Upper lobe of left lung (tissue), 6 donors: ENCODE measurements at regions not wholly inside any gene's neighbourhood (a gene's known extent, or its start where the extent isn't known, plus 50 kb on each side); places are given as distances from the start of the nearest gene placed in this dataset.

Experiments used
- ATAC-seq, 2 donors: fragments of 200-7000 bp; cut with Tn5 transposase; one replicate each; pipeline ENCODE4 v1.9.1; 2022; ENCODE audit warnings: mild to moderate bottlenecking in 2 of 2, moderate library complexity in 2 of 2; ENCODE audit not compliant: low FRiP score in 2 of 2
- DNase-seq, 2 donors: peaks; one replicate each; pipeline ENCODE4 v3.0.0-alpha.2; 2019 to 2020
- H3K27ac ChIP-seq, 4 donors: fragments of 200-600 bp; sonication (generic); one replicate each; pipeline ENCODE4 v1.5.1; 2016 to 2019
- H3K27me3 ChIP-seq, 4 donors: fragments of 200-600 bp; sonication (generic); one replicate each; pipeline ENCODE4 v1.5.1; 2017 to 2019
- H3K36me3 ChIP-seq, 4 donors: fragments of 200-600 bp; sonication (generic); one replicate each; pipeline ENCODE4 v1.5.1; 2016 to 2019
- H3K4me1 ChIP-seq, 4 donors: fragments of 200-600 bp; sonication (generic); one replicate each; pipeline ENCODE4 v1.5.1; 2018 to 2019
- H3K4me3 ChIP-seq, 4 donors: fragments of 200-600 bp; sonication (generic); one replicate each; pipeline ENCODE4 v1.5.1; 2017 to 2019; ENCODE audit warnings: mild to moderate bottlenecking in 2 of 4, moderate library complexity in 1 of 4
- H3K9me3 ChIP-seq, 4 donors: fragments of 200-600 bp; sonication (generic); one replicate each; pipeline ENCODE4 v1.5.1; 2018 to 2019
- EP300 ChIP-seq, 4 donors: sonication (generic); formaldehyde crosslinking; IDR thresholded peaks; one replicate each; pipeline ENCODE4 v1.5.1; 2017; ENCODE audit warnings: antibody characterized with exemption in 4 of 4, control low read depth in 2 of 4
- POLR2A ChIP-seq, 4 donors: fragments of 450-650 bp; IDR thresholded peaks; one replicate each; pipeline ENCODE4 v1.5.1; 2016 to 2017; ENCODE audit warnings: antibody characterized with exemption in 4 of 4, mild to moderate bottlenecking in 2 of 4
- POLR2AphosphoS5 ChIP-seq, 2 donors: sonication (generic); formaldehyde crosslinking; IDR thresholded peaks; one replicate each; pipeline ENCODE4 v1.5.1; 2017; ENCODE audit warnings: antibody characterized with exemption in 2 of 2
- WGBS, 2 donors: methylation state at CpG; one replicate each; pipeline ENCODE4 v1.1.5; 2017 to 2018; 5-methylcytosine and 5-hydroxymethylcytosine counted together
- TF ChIP-seq, protein P1 (sequence below), 6 experiments: fragments of 450-650 bp in 4 of 6; fragments of 200-600 bp in 2 of 6; sonication (generic) in 2 of 6; IDR thresholded peaks; one replicate each; pipeline ENCODE4 v1.5.1; 2016 to 2019; ENCODE audit warnings: antibody characterized with exemption in 6 of 6
- donor health status: DM: no; HTN: no; CAD: no; lungs with moderate emphysema.
- donor health status: DM: no; HTN: yes; CAD: no; lungs with severe emphysema.

DNA sequence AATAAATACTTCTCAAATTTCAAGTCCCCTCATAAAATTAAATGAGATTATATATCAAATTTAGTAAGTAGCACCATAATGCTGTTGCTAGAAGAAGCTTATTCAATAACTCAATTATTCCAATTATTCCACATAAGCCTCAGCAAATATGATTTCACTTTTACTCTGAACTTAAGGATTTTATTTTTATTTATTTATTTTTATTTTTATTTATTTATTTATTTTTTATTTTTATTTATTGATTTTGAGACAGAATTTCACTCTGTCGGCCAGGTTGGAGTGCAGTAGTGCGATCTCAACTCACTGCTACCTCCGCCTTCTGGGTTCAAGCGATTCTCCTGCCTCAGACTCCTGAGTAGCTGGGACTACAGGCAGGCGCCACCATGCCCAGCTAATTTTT lies 1308.3 kb upstream of the CDH9 start:
- DNase-seq (no peak), ATAC-seq (no peak)
- 91 to 96% methylated on average over 5 of the region's 5 CpGs for WGBS, 2 donors
- no peak overlapping the region for H3K4me3 ChIP-seq
- TF ChIP-seq, protein P1, sequence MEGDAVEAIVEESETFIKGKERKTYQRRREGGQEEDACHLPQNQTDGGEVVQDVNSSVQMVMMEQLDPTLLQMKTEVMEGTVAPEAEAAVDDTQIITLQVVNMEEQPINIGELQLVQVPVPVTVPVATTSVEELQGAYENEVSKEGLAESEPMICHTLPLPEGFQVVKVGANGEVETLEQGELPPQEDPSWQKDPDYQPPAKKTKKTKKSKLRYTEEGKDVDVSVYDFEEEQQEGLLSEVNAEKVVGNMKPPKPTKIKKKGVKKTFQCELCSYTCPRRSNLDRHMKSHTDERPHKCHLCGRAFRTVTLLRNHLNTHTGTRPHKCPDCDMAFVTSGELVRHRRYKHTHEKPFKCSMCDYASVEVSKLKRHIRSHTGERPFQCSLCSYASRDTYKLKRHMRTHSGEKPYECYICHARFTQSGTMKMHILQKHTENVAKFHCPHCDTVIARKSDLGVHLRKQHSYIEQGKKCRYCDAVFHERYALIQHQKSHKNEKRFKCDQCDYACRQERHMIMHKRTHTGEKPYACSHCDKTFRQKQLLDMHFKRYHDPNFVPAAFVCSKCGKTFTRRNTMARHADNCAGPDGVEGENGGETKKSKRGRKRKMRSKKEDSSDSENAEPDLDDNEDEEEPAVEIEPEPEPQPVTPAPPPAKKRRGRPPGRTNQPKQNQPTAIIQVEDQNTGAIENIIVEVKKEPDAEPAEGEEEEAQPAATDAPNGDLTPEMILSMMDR (IDR thresholded peaks at IDR 0.05): no peak
- TF ChIP-seq EP300 (IDR thresholded peaks at IDR 0.05) (no peak), POLR2AphosphoS5 (IDR thresholded peaks at IDR 0.05) (no peak), POLR2A (IDR thresholded peaks at IDR 0.05) (no peak)
- H3K27me3 ChIP-seq: no peaks in the 10 kb centered on the region
- no peaks in the 10 kb centered on the region for H3K4me1 ChIP-seq
- H3K27ac ChIP-seq: no peak overlapping the region
- H3K9me3 ChIP-seq: peaks cover 0 to 4% (median 4%) of the 10 kb centered on the region in 4 donors
- no peaks in the 10 kb centered on the region for H3K36me3 ChIP-seq

DNA sequence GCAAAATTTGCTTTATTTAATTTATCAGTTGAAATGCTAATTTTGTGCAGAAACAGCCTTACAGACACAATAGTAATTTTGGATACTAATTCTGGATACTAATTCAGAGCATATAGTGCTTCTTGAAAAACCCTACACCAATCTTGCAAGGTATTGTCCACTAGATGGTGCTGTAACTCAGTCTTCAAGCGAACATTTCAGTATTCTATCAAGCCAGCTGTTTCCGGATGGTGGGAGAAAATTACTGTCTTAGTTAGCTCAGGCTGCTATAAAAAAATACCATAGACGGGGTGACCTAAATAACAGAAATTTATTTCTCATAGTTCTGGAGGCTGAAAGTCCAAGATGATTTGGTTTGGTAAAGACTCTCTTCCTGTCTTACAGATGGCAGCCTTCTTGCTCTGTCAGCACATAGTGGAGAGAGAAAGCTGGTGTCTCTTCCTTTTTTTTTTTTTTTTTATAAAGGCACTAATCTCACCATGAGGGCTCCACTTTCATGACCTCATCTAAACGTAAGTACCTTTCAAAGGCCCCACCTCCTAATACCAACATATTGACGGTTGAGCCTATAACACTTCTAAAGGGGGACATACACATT lies 1306.5 kb upstream of the CDH9 start:
- no peaks in the 10 kb centered on the region for H3K9me3 ChIP-seq
- H3K36me3 ChIP-seq: no peaks in the 10 kb centered on the region
- no peak overlapping the region for H3K4me3 ChIP-seq
- 55 to 56% methylated on average over 5 of the region's 5 CpGs for WGBS, 2 donors
- TF ChIP-seq, protein P1 (IDR thresholded peaks at IDR 0.05): peak in 3 of 6 experiments; percentile 24 to 48 (median 34)
- no peak for TF ChIP-seq EP300 (IDR thresholded peaks at IDR 0.05)
- no peak for TF ChIP-seq POLR2AphosphoS5 (IDR thresholded peaks at IDR 0.05)
- no peak for TF ChIP-seq POLR2A (IDR thresholded peaks at IDR 0.05)
- peak in 1 of 2 donors; percentile 64 for ATAC-seq
- no peak for DNase-seq
- H3K27ac ChIP-seq: no peak overlapping the region
- no peaks in the 10 kb centered on the region for H3K4me1 ChIP-seq
- no peaks in the 10 kb centered on the region for H3K27me3 ChIP-seq

DNA sequence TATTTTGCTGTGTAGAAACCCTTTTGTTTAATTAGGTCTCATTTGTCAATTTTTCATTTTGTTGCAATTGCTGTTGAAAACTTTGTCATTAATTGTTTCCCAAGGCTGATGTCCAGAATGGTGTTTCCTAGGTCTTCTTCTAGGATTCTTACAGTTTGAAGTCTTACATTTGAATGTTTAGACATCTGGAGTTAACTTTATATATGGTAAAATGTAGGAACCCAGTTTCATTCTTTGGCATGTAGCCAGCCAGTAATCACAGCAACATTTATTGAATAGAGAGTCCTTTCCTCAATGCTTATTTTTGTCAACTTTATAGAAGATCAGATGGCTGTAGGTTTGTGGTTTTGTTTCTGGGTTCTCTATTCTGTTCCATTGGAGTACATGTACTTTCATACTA lies 1290.8 kb upstream of the CDH9 start:
- no peak for ATAC-seq
- no peaks in the 10 kb centered on the region for H3K4me1 ChIP-seq
- TF ChIP-seq POLR2A (IDR thresholded peaks at IDR 0.05): no peak
- TF ChIP-seq POLR2AphosphoS5 (IDR thresholded peaks at IDR 0.05): no peak
- no peak for TF ChIP-seq EP300 (IDR thresholded peaks at IDR 0.05)
- TF ChIP-seq, protein P1 (IDR thresholded peaks at IDR 0.05): no peak
- no peak overlapping the region for H3K4me3 ChIP-seq
- H3K27me3 ChIP-seq: no peaks in the 10 kb centered on the region
- no peaks in the 10 kb centered on the region for H3K36me3 ChIP-seq
- no peaks in the 10 kb centered on the region for H3K9me3 ChIP-seq
- no peak for DNase-seq
- no peak overlapping the region for H3K27ac ChIP-seq

DNA sequence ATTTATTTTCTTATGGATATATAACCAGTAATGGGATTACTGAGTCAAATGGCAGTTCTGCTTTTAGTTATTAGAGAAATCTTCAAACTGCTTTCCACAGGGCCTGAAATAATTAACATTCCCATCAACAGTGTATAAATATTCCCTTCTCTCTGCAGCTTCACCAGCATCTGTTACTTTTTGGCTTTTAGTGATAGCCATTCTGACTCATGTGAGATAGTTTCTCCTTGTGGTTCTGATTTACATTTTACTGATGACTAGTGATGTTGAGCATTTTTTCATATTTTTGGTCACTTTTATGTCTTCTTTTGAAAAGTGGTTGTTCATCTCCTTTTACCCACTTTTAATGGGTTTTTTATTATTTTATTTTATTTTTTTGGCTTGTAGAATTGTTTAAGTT lies 1290.3 kb upstream of the CDH9 start:
- H3K4me3 ChIP-seq: no peak overlapping the region
- no peak for ATAC-seq

DNA sequence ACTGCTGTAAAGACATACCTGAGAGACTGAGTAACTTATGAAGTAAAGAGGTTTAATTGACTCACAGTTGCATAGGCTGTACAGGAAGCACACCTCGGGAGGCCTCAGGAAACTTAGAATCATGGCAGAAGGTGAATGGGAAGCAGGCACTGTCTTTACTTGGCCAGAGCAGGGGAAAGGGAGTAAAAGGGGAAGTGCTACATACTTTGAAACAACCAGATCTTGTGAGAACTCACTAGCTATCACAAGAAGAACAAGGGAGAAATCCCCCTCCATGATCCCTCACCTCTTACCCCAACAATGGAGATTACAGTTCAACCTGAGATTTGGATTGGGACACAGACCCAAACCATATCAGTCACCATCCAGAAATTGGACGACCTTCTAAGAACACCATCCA lies 1285.8 kb upstream of the CDH9 start:
- H3K36me3 ChIP-seq: no peaks in the 10 kb centered on the region
- H3K4me3 ChIP-seq: no peak overlapping the region
- no peak for DNase-seq
- 26 to 59% methylated on average over 2 of the region's 2 CpGs for WGBS, 2 donors
- ATAC-seq: no peak
- H3K9me3 ChIP-seq: no peaks in the 10 kb centered on the region
- no peaks in the 10 kb centered on the region for H3K4me1 ChIP-seq
- no peak for TF ChIP-seq POLR2A (IDR thresholded peaks at IDR 0.05)
- TF ChIP-seq EP300 (IDR thresholded peaks at IDR 0.05): no peak
- no peak for TF ChIP-seq POLR2AphosphoS5 (IDR thresholded peaks at IDR 0.05)
- TF ChIP-seq, protein P1 (IDR thresholded peaks at IDR 0.05): no peak
- H3K27ac ChIP-seq: no peak overlapping the region
- H3K27me3 ChIP-seq: no peaks in the 10 kb centered on the region

More for the DNA sequence above, 1290.3 kb upstream of the CDH9 start:
- no peaks in the 10 kb centered on the region for H3K4me1 ChIP-seq
- DNase-seq: no peak
- H3K36me3 ChIP-seq: no peaks in the 10 kb centered on the region
- no peaks in the 10 kb centered on the region for H3K9me3 ChIP-seq
- H3K27me3 ChIP-seq: no peaks in the 10 kb centered on the region
- no peak for TF ChIP-seq POLR2AphosphoS5 (IDR thresholded peaks at IDR 0.05)
- TF ChIP-seq EP300 (IDR thresholded peaks at IDR 0.05): no peak
- no peak for TF ChIP-seq POLR2A (IDR thresholded peaks at IDR 0.05)
- TF ChIP-seq, protein P1 (IDR thresholded peaks at IDR 0.05): no peak
- no peak overlapping the region for H3K27ac ChIP-seq
